ENCODE measurements at regions not wholly inside any gene's neighbourhood (a gene's known extent, or its start where the extent isn't known, plus 50 kb on each side); places are given as distances from the start of the nearest gene placed in this dataset.

GRCh38 chr17:22251498-22251897, 559.2 kb downstream of the KCNJ18 start:
- no peak for TF ChIP-seq POLR2AphosphoS5 (IDR thresholded peaks at IDR 0.05; ENCODE audit: borderline replicate concordance, low read depth, low read length)
- no peak for TF ChIP-seq EZH2 (IDR thresholded peaks at IDR 0.05)
